Liver (tissue), 8 donors: ENCODE measurements at regions not wholly inside any gene's neighbourhood (a gene's known extent, or its start where the extent isn't known, plus 50 kb on each side); places are given as distances from the start of the nearest gene placed in this dataset.

Experiments used
- DNase-seq: peaks from one replicate; pipeline ENCODE4 v3.0.0-alpha.2; 2017; ENCODE audit warnings: low spot score
- H3K27ac ChIP-seq, 2 donors: one replicate each; pipeline ENCODE4 v1.7.0; 2013; ENCODE audit warnings: inconsistent platforms in 2 of 2, low read length in 2 of 2, control low read depth in 1 of 2, low read depth in 1 of 2, mild to moderate bottlenecking in 1 of 2
- H3K27me3 ChIP-seq, 4 donors: one replicate each; pipeline versions ENCODE4 v1.6.1 to v1.7.0; 2013; ENCODE audit warnings: low read length in 3 of 4, inconsistent platforms in 1 of 4, mild to moderate bottlenecking in 1 of 4, moderate library complexity in 1 of 4; ENCODE audit not compliant: control insufficient read depth in 4 of 4, insufficient read depth in 4 of 4
- H3K36me3 ChIP-seq, 4 donors: one replicate each; pipeline versions ENCODE4 v1.6.1 to v1.7.0; 2013; ENCODE audit warnings: low read length in 3 of 4, mild to moderate bottlenecking in 3 of 4, low read depth in 1 of 4, moderate library complexity in 1 of 4; ENCODE audit not compliant: control insufficient read depth in 4 of 4, insufficient read depth in 3 of 4
- H3K4me1 ChIP-seq, 4 donors: one replicate each; pipeline versions ENCODE4 v1.6.1 to v1.7.0; 2013; ENCODE audit warnings: low read length in 3 of 4, mild to moderate bottlenecking in 3 of 4, moderate library complexity in 1 of 4; ENCODE audit not compliant: control insufficient read depth in 4 of 4, insufficient read depth in 4 of 4
- H3K4me3 ChIP-seq, 3 donors: one replicate each; pipeline versions ENCODE4 v1.6.1 to v1.7.0; 2013; ENCODE audit warnings: low read length in 3 of 3, control low read depth in 1 of 3, low read depth in 1 of 3, mild to moderate bottlenecking in 1 of 3
- H3K9ac ChIP-seq, 2 donors: one replicate each; pipeline ENCODE4 v1.7.0; 2013; ENCODE audit warnings: low read length in 2 of 2, mild to moderate bottlenecking in 2 of 2, moderate library complexity in 2 of 2, control low read depth in 1 of 2, low read depth in 1 of 2
- H3K9me3 ChIP-seq, 4 donors: one replicate each; pipeline versions ENCODE4 v1.6.1 to v1.7.0; 2013; ENCODE audit warnings: low read length in 3 of 4; ENCODE audit not compliant: control insufficient read depth in 4 of 4
- EGR1 ChIP-seq, 2 donors: IDR thresholded peaks; 2 replicates each; pipeline ENCODE4 v1.6.1; 2016 to 2018; ENCODE audit warnings: antibody characterized with exemption in 2 of 2, low read depth in 2 of 2
- FOXA2 ChIP-seq: IDR thresholded peaks from 2 replicates; pipeline ENCODE4 v1.6.1; 2016; ENCODE audit warnings: antibody characterized with exemption
- GABPA ChIP-seq, 2 donors: IDR thresholded peaks in 1 of 2; conservative IDR thresholded peaks in 1 of 2; 2 replicates each; pipeline ENCODE4 v1.6.1; 2016; ENCODE audit warnings: antibody characterized with exemption in 2 of 2, mild to moderate bottlenecking in 1 of 2, moderate library complexity in 1 of 2
- HNF4A ChIP-seq, 2 donors: conservative IDR thresholded peaks; 2 replicates each; pipeline ENCODE4 v1.6.1; 2016; ENCODE audit warnings: antibody characterized with exemption in 2 of 2, mild to moderate bottlenecking in 2 of 2
- HNF4G ChIP-seq: IDR thresholded peaks from 2 replicates; pipeline ENCODE4 v1.6.1; 2016; ENCODE audit warnings: antibody characterized with exemption
- JUND ChIP-seq, 2 donors: IDR thresholded peaks; 2 replicates each; pipeline ENCODE4 v1.6.1; 2016; ENCODE audit warnings: antibody characterized with exemption in 2 of 2
- NR2F2 ChIP-seq: IDR thresholded peaks from 2 replicates; pipeline ENCODE4 v1.6.1; 2016; ENCODE audit warnings: antibody characterized with exemption
- RAD21 ChIP-seq, 2 donors: IDR thresholded peaks; 2 replicates each; pipeline ENCODE4 v1.6.1; 2016; ENCODE audit warnings: antibody characterized with exemption in 2 of 2, mild to moderate bottlenecking in 2 of 2
- RXRA ChIP-seq, 2 donors: IDR thresholded peaks; 2 replicates each; pipeline ENCODE4 v1.6.1; 2017 to 2018; ENCODE audit warnings: antibody characterized with exemption in 2 of 2, mild to moderate bottlenecking in 1 of 2
- SP1 ChIP-seq: IDR thresholded peaks from 2 replicates; pipeline ENCODE4 v1.6.1; 2018; ENCODE audit warnings: antibody characterized with exemption, mild to moderate bottlenecking
- TAF1 ChIP-seq: conservative IDR thresholded peaks from 2 replicates; pipeline ENCODE4 v1.6.1; 2016; ENCODE audit warnings: antibody characterized with exemption, mild to moderate bottlenecking
- YY1 ChIP-seq: IDR thresholded peaks from 2 replicates; pipeline ENCODE4 v1.6.1; 2016; ENCODE audit warnings: antibody characterized with exemption, mild to moderate bottlenecking
- WGBS: extraction: QIAGEN DNeasy Blood & Tissue Kit; methylation state at CpG from one replicate; pipeline ENCODE4 v1.1.7; 2013; 5-methylcytosine and 5-hydroxymethylcytosine counted together
- TF ChIP-seq, protein P1 (sequence below): IDR thresholded peaks from 2 replicates; pipeline ENCODE4 v1.6.1; 2016; ENCODE audit warnings: antibody characterized with exemption, mild to moderate bottlenecking
- TF ChIP-seq, protein P2 (sequence below): IDR thresholded peaks from 2 replicates; pipeline ENCODE4 v1.6.1; 2016; ENCODE audit warnings: antibody characterized with exemption
- TF ChIP-seq, protein P3 (sequence below): fragments of 150-350 bp; IDR thresholded peaks from 2 replicates; pipeline ENCODE4 v1.5.1; 2017; ENCODE audit warnings: improper control_type of control experiment, low read depth, low read length; ENCODE audit not compliant: missing input control
- TF ChIP-seq, protein P4 (sequence below): IDR thresholded peaks from 2 replicates; pipeline ENCODE4 v1.6.1; 2016; ENCODE audit warnings: antibody characterized with exemption
- donor health status: healthy.
- donor health status: healthy.
- donor health status: healthy.
- donor health status: healthy.
- donor health status: healthy.

DNA sequence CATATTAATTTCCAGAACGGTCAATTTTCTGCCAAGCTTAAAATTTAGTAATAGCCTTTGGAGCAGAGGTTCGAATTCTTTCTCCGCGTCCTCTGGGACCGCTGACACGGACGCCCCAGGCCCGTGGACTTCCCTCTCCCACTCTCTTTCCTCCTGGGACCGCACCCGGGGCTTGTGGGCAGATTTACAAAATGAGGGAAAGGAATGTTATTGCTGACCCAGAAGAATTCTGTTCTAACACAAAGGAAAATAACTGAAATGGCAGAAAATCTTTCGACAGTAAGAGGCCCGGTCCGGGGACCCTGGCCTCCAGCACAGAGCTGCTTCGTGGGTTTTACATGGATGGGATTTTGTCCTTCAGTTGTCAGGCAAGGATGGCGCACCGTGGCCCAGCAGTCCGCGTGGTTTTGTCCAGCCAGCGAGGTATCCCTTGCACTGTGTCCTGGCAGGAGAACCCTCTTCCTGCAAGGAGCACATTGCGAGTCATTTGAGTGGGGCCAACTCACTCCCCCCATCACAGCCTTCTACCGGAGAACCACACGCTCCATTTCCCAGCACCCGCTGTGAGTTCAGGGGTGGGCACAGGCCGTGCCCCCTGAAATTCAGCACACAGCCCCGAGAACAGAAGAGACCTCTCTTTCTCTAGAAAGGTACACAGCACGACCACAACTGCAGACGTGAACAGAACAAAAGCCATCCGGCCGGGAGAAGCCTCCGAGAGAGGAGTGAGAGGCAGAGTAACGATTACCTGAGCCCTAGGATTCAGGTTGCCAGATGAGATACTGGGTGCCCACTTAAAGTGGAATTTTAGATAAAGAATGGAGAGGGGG, 106.0 kb upstream of the AFDN start:
- no peak for DNase-seq
- H3K9me3 ChIP-seq: no peaks in the 10 kb centered on the region

DNA sequence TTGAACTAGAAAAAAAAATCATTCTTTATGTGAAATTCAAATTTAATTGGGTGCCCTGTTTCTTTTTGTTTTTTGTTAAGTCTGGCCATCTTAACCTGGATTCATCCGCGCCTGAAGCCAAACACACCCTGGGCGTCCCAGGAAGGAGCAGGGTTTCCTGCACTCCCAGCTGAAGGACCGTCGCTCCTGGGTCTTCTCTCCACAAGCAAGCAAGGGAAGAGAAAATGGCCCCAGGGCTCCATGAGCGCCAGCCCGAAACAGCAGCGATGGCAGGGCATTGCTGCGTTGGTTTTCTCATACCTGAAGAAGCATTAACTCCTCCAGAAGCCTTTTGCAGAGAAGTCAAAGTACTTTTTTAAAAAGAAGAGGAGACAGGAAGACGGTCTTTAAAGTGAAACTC, 105.4 kb upstream of the AFDN start:
- Histone ChIP-seq H3K36me3 (no peaks in the 10 kb centered on the region), H3K27me3 (no peaks in the 10 kb centered on the region), H3K4me3 (no peak overlapping the region), H3K27ac (no peak overlapping the region), H3K9ac (no peak overlapping the region), H3K4me1 (no peaks in the 10 kb centered on the region), H3K9me3 (no peaks in the 10 kb centered on the region)
- no peak for DNase-seq
- WGBS: 94% methylated on average over 10 of the region's 10 CpGs
- TF ChIP-seq RAD21 (IDR thresholded peaks at IDR 0.05): no peak
- TF ChIP-seq JUND (IDR thresholded peaks at IDR 0.05): no peak
- TF ChIP-seq TAF1: no peak
- no peak for TF ChIP-seq SP1
- no peak for TF ChIP-seq YY1
- TF ChIP-seq, protein P1, sequence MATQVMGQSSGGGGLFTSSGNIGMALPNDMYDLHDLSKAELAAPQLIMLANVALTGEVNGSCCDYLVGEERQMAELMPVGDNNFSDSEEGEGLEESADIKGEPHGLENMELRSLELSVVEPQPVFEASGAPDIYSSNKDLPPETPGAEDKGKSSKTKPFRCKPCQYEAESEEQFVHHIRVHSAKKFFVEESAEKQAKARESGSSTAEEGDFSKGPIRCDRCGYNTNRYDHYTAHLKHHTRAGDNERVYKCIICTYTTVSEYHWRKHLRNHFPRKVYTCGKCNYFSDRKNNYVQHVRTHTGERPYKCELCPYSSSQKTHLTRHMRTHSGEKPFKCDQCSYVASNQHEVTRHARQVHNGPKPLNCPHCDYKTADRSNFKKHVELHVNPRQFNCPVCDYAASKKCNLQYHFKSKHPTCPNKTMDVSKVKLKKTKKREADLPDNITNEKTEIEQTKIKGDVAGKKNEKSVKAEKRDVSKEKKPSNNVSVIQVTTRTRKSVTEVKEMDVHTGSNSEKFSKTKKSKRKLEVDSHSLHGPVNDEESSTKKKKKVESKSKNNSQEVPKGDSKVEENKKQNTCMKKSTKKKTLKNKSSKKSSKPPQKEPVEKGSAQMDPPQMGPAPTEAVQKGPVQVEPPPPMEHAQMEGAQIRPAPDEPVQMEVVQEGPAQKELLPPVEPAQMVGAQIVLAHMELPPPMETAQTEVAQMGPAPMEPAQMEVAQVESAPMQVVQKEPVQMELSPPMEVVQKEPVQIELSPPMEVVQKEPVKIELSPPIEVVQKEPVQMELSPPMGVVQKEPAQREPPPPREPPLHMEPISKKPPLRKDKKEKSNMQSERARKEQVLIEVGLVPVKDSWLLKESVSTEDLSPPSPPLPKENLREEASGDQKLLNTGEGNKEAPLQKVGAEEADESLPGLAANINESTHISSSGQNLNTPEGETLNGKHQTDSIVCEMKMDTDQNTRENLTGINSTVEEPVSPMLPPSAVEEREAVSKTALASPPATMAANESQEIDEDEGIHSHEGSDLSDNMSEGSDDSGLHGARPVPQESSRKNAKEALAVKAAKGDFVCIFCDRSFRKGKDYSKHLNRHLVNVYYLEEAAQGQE: no peak
- TF ChIP-seq, protein P2, sequence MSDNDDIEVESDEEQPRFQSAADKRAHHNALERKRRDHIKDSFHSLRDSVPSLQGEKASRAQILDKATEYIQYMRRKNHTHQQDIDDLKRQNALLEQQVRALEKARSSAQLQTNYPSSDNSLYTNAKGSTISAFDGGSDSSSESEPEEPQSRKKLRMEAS: no peak
- TF ChIP-seq FOXA2: no peak
- no peak for TF ChIP-seq NR2F2

More for the DNA sequence above, 106.0 kb upstream of the AFDN start:
- Histone ChIP-seq H3K36me3 (no peaks in the 10 kb centered on the region), H3K9ac (no peak overlapping the region), H3K4me3 (no peak overlapping the region), H3K27ac (no peak overlapping the region), H3K4me1 (no peaks in the 10 kb centered on the region), H3K27me3 (no peaks in the 10 kb centered on the region)
- 93% methylated on average over 31 of the region's 31 CpGs for WGBS
- TF ChIP-seq NR2F2 (no peak), HNF4A (conservative IDR thresholded peaks at IDR 0.05) (no peak), RXRA (IDR thresholded peaks at IDR 0.05) (no peak), YY1 (no peak), FOXA2 (no peak), GABPA (IDR thresholded peaks at IDR 0.05 in 1 of 2, conservative IDR thresholded peaks at IDR 0.05 in 1 of 2) (no peak), TAF1 (no peak), EGR1 (IDR thresholded peaks at IDR 0.05; ENCODE audit: low read depth in 2 of 2) (no peak), HNF4G (no peak)
- TF ChIP-seq, protein P3, sequence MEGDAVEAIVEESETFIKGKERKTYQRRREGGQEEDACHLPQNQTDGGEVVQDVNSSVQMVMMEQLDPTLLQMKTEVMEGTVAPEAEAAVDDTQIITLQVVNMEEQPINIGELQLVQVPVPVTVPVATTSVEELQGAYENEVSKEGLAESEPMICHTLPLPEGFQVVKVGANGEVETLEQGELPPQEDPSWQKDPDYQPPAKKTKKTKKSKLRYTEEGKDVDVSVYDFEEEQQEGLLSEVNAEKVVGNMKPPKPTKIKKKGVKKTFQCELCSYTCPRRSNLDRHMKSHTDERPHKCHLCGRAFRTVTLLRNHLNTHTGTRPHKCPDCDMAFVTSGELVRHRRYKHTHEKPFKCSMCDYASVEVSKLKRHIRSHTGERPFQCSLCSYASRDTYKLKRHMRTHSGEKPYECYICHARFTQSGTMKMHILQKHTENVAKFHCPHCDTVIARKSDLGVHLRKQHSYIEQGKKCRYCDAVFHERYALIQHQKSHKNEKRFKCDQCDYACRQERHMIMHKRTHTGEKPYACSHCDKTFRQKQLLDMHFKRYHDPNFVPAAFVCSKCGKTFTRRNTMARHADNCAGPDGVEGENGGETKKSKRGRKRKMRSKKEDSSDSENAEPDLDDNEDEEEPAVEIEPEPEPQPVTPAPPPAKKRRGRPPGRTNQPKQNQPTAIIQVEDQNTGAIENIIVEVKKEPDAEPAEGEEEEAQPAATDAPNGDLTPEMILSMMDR: no peak
- TF ChIP-seq, protein P4, sequence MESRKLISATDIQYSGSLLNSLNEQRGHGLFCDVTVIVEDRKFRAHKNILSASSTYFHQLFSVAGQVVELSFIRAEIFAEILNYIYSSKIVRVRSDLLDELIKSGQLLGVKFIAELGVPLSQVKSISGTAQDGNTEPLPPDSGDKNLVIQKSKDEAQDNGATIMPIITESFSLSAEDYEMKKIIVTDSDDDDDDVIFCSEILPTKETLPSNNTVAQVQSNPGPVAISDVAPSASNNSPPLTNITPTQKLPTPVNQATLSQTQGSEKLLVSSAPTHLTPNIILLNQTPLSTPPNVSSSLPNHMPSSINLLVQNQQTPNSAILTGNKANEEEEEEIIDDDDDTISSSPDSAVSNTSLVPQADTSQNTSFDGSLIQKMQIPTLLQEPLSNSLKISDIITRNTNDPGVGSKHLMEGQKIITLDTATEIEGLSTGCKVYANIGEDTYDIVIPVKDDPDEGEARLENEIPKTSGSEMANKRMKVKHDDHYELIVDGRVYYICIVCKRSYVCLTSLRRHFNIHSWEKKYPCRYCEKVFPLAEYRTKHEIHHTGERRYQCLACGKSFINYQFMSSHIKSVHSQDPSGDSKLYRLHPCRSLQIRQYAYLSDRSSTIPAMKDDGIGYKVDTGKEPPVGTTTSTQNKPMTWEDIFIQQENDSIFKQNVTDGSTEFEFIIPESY: no peak
- TF ChIP-seq, protein P1: no peak
